Ovary (tissue), 7 donors: ENCODE measurements at regions not wholly inside any gene's neighbourhood (a gene's known extent, or its start where the extent isn't known, plus 50 kb on each side); places are given as distances from the start of the nearest gene placed in this dataset.

Experiments
- DNase-seq, 5 donors: peaks; one replicate each; pipeline ENCODE4 v3.0.0-alpha.2; 2019 to 2020
- H3K27ac ChIP-seq, 2 donors: fragments of 200-600 bp; one replicate each; pipeline versions ENCODE4 v1.5.1 to v1.8.0; 2019 to 2022
- H3K27me3 ChIP-seq: fragments of 200-600 bp; one replicate; pipeline ENCODE4 v1.8.0; 2022
- H3K36me3 ChIP-seq: fragments of 200-600 bp; sonication (generic); one replicate; pipeline ENCODE4 v1.5.1; 2019
- H3K4me1 ChIP-seq: one replicate; pipeline ENCODE4 v1.8.1; 2013; ENCODE audit warnings: mild to moderate bottlenecking, moderate library complexity; ENCODE audit not compliant: insufficient read depth
- H3K4me3 ChIP-seq: fragments of 200-600 bp; sonication (generic); one replicate; pipeline ENCODE4 v1.5.1; 2017
- H3K9me3 ChIP-seq, 2 donors: fragments of 200-600 bp in 1 of 2; sonication (generic) in 1 of 2; one replicate each; pipeline versions ENCODE4 v1.5.1 to v1.8.1; 2013 to 2019; ENCODE audit warnings: mild to moderate bottlenecking in 1 of 2, moderate library complexity in 1 of 2
- EP300 ChIP-seq: sonication (generic); formaldehyde crosslinking; IDR thresholded peaks from one replicate; pipeline ENCODE4 v1.6.1; 2017; ENCODE audit warnings: antibody characterized with exemption
- POLR2A ChIP-seq: fragments of 450-650 bp; IDR thresholded peaks from one replicate; pipeline ENCODE4 v1.6.1; 2017; ENCODE audit warnings: antibody characterized with exemption, mild to moderate bottlenecking, moderate library complexity
- WGBS, 3 donors: extraction: QIAGEN DNeasy Blood & Tissue Kit in 1 of 3; methylation state at CpG; one replicate each; pipeline versions ENCODE4 v1.1.5 to v1.1.7; 2013 to 2017; 5-methylcytosine and 5-hydroxymethylcytosine counted together
- intact Hi-C, 4 donors: fragments of 100-400 bp; cut with DNase I; formaldehyde crosslinking; loops; one replicate each; pipeline versions ENCODE4 v1.11.0 to v1.15.1; 2022 to 2023
- TF ChIP-seq, protein P1 (sequence below), 3 donors: fragments of 450-650 bp in 2 of 3; fragments of 200-600 bp in 1 of 3; IDR thresholded peaks; one replicate each; pipeline versions ENCODE4 v1.5.1 to v1.8.0; 2016 to 2022; ENCODE audit warnings: antibody characterized with exemption in 3 of 3, mild to moderate bottlenecking in 1 of 3
- donor health status: DM: no; HTN: no; CAD: no; lungs with moderate emphysema.
- donor health status: DM: no; HTN: no; CAD: no.
- donor health status: Bipolar disorder and iron deficiency.
- donor health status: DM: no; HTN: no; CAD: no.
- donor health status: DM: yes; HTN: yes; CAD: no.

DNA sequence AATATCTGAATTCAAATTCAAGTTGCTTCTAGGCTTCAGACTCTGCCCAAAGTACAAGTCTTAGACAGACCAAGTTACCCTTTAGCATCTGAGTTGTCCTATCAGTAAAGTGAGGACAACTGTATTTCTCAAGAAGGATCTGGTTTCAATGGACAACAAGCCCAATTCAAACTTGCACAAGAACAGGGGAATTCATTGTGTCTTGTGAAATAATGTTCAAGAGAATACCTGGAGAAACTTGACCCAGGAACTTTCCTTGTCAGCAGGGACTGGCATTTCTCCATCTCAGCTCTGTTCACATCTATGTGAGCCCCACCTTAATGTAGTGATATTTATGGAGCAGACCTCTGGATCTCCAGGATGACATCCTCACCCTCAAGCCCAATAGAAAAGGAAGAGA lies 894.9 kb upstream of the SLC10A2 start:
- TF ChIP-seq, protein P1, sequence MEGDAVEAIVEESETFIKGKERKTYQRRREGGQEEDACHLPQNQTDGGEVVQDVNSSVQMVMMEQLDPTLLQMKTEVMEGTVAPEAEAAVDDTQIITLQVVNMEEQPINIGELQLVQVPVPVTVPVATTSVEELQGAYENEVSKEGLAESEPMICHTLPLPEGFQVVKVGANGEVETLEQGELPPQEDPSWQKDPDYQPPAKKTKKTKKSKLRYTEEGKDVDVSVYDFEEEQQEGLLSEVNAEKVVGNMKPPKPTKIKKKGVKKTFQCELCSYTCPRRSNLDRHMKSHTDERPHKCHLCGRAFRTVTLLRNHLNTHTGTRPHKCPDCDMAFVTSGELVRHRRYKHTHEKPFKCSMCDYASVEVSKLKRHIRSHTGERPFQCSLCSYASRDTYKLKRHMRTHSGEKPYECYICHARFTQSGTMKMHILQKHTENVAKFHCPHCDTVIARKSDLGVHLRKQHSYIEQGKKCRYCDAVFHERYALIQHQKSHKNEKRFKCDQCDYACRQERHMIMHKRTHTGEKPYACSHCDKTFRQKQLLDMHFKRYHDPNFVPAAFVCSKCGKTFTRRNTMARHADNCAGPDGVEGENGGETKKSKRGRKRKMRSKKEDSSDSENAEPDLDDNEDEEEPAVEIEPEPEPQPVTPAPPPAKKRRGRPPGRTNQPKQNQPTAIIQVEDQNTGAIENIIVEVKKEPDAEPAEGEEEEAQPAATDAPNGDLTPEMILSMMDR (IDR thresholded peaks at IDR 0.05): no peak
- no peak for TF ChIP-seq EP300
- no peak for TF ChIP-seq POLR2A
- no peaks in the 10 kb centered on the region for H3K9me3 ChIP-seq
- intact Hi-C loops: no loop called here

GRCh38 chr13:103960001-103960400 lies 893.8 kb upstream of the SLC10A2 start:
- intact Hi-C loops: no loop called here
- no peak for DNase-seq
- no peak overlapping the region for H3K4me3 ChIP-seq
- no peaks in the 10 kb centered on the region for H3K36me3 ChIP-seq
- no peak overlapping the region for H3K27ac ChIP-seq
- H3K4me1 ChIP-seq: no peaks in the 10 kb centered on the region
- no peak for TF ChIP-seq EP300
- H3K27me3 ChIP-seq: no peaks in the 10 kb centered on the region
- no peaks in the 10 kb centered on the region for H3K9me3 ChIP-seq

More for the DNA sequence above, 894.9 kb upstream of the SLC10A2 start:
- Histone ChIP-seq H3K27ac (no peak overlapping the region), H3K4me3 (no peak overlapping the region), H3K36me3 (no peaks in the 10 kb centered on the region), H3K27me3 (no peaks in the 10 kb centered on the region), H3K4me1 (no peaks in the 10 kb centered on the region)
- no peak for DNase-seq

DNA sequence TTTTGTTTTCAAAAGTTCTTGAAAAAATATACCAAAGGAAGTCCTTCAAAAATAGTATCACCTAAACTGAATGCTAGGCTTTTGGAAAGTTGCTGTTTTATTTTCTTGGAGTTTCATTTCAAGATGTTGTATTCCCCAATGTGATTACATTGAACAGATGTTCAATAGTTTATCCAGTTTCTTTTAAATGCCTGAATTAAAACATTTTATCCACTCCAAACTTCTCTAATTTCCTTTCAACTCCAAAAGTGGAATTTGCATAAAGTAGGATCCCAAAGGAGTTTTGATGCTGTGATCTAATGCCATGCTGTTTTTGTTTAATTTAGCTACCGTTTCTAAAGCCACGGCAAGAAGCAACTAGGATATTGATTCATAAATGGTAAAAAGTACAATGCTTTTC lies 892.5 kb upstream of the SLC10A2 start:
- no peak for DNase-seq
- H3K4me3 ChIP-seq: no peak overlapping the region
- H3K4me1 ChIP-seq: no peaks in the 10 kb centered on the region
- no peaks in the 10 kb centered on the region for H3K9me3 ChIP-seq
- 27 to 50% (median 33%) methylated on average over 2 of the region's 2 CpGs for WGBS, 3 donors
- no peaks in the 10 kb centered on the region for H3K36me3 ChIP-seq
- H3K27ac ChIP-seq: no peak overlapping the region
- intact Hi-C loops: no loop called here
- TF ChIP-seq, protein P1 (IDR thresholded peaks at IDR 0.05): no peak
- TF ChIP-seq EP300 (no peak), POLR2A (no peak)
- no peaks in the 10 kb centered on the region for H3K27me3 ChIP-seq

GRCh38 chr13:103957939-103958338 lies 891.7 kb upstream of the SLC10A2 start:
- no peaks in the 10 kb centered on the region for H3K27me3 ChIP-seq
- no peak overlapping the region for H3K4me3 ChIP-seq
- no peaks in the 10 kb centered on the region for H3K9me3 ChIP-seq
- H3K27ac ChIP-seq: no peak overlapping the region
- no peaks in the 10 kb centered on the region for H3K4me1 ChIP-seq
- no peak for TF ChIP-seq EP300
- no peak for TF ChIP-seq POLR2A
- TF ChIP-seq, protein P1 (IDR thresholded peaks at IDR 0.05): no peak
- intact Hi-C loops: no loop called here
- DNase-seq: no peak
- H3K36me3 ChIP-seq: no peaks in the 10 kb centered on the region

DNA sequence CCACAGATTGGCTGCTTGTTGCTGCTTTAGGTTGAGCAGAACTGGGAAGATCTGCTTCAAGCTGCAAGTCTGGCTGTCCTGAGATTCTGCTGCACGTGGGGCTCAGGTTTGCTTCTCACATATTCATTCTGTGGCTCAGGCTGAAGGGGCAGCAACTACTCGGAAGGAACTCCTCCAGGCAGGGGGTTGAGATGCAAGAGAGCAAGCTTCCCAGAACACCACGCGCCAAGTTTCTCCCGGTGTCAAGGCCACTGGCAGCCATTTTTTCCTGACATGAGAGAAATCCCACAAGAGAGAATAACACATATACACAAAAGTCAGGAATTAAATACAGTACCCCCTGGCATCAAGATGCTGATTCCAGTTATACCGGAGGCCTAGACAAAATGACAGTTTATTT lies 887.6 kb upstream of the SLC10A2 start:
- no peak overlapping the region for H3K4me3 ChIP-seq
- no peak for DNase-seq
- no peaks in the 10 kb centered on the region for H3K27me3 ChIP-seq
- H3K36me3 ChIP-seq: no peaks in the 10 kb centered on the region
- H3K4me1 ChIP-seq: no peaks in the 10 kb centered on the region
- TF ChIP-seq, protein P1 (IDR thresholded peaks at IDR 0.05): no peak
- no peak for TF ChIP-seq POLR2A
- H3K27ac ChIP-seq: no peak overlapping the region
- H3K9me3 ChIP-seq: no peaks in the 10 kb centered on the region
- WGBS, 3 donors: 60 to 62% (median 62%) methylated on average over 6 of the region's 6 CpGs
- intact Hi-C loops: no loop called here
